Loucy (cell line): ENCODE measurements at regions not wholly inside any gene's neighbourhood (a gene's known extent, or its start where the extent isn't known, plus 50 kb on each side); places are given as distances from the start of the nearest gene placed in this dataset.

Experiments used
- CTCF ChIP-seq: fragments of 200-600 bp; sonication (generic); conservative IDR thresholded peaks from 2 replicates; pipeline ENCODE4 v1.5.1; 2014; ENCODE audit warnings: mild to moderate bottlenecking, antibody characterized with exemption, low read length
- EZH2phosphoT487 ChIP-seq: fragments of 200-600 bp; IDR thresholded peaks from 2 replicates; pipeline ENCODE4 v1.6.1; 2018; ENCODE audit warnings: antibody characterized with exemption, mild to moderate bottlenecking, moderate library complexity, borderline replicate concordance

- TF ChIP-seq CTCF, result no peak
- TF ChIP-seq EZH2phosphoT487, result no peak
Measured at GRCh38 chr6:12371641-12372146, 81.5 kb downstream of the EDN1 start.
